ENCODE measurements at regions not wholly inside any gene's neighbourhood (a gene's known extent, or its start where the extent isn't known, plus 50 kb on each side); places are given as distances from the start of the nearest gene placed in this dataset.

DNA sequence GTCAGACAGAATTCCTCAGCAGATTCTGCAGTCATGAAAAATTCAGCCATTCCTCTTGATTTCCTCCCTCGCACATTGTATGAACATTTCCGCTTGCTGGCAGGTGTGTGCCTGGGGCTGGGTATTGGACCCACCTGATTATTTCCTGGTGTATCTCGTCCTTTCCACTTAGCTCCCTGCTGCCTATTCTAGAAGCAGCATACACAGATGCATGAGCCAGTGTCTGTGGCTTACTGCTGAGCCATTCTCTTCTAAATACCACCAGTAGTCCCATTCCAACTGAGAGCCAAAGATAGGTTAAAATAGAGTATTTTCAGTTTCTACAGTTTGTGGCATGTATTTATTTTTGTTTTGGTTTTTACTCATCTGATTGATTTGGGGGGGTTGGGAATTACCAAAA lies 270.1 kb upstream of the AKR1E2 start:
- POLR2A ChIA-PET = no interaction called here
- TF ChIP-seq, protein P1, sequence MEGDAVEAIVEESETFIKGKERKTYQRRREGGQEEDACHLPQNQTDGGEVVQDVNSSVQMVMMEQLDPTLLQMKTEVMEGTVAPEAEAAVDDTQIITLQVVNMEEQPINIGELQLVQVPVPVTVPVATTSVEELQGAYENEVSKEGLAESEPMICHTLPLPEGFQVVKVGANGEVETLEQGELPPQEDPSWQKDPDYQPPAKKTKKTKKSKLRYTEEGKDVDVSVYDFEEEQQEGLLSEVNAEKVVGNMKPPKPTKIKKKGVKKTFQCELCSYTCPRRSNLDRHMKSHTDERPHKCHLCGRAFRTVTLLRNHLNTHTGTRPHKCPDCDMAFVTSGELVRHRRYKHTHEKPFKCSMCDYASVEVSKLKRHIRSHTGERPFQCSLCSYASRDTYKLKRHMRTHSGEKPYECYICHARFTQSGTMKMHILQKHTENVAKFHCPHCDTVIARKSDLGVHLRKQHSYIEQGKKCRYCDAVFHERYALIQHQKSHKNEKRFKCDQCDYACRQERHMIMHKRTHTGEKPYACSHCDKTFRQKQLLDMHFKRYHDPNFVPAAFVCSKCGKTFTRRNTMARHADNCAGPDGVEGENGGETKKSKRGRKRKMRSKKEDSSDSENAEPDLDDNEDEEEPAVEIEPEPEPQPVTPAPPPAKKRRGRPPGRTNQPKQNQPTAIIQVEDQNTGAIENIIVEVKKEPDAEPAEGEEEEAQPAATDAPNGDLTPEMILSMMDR (IDR thresholded peaks at IDR 0.05; ENCODE audit: control extremely low read depth, extremely low read depth, low read depth, missing control alignments) = no peak
- no peak for DNase-seq (ENCODE audit: extremely low spot score)
- CTCF ChIA-PET = no interaction called here

DNA sequence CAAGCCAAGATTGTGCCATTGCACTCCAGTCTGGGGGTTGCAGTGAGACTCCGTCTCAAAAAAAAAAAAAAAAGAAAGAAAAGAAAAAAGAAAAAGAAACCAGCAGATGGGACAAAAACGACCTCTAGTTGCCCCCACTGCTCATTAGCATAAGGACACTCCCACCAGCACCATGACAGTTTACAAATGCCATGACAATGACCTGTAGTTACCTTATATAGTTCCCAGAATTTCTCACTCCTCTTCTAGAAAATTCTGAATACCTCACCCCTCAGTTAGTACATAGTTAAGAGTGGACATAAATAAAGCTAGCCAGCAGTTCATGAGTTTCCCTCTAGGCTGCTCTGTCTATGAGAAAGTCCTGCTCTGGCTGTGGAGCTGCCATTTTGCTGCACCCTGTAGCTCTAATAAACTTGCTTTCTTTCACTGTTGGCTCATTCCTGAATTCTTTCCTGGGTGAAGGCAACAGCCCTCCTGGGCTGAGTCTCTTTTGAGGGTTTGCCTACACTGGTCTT lies 276.8 kb upstream of the AKR1E2 start:
- ChIA-PET POLR2A (no interaction called here), CTCF (interaction anchor here (1.7 kb wide), 1 partner anchor 9 kb away, joined by 5 read pairs; no protein-coding TSS in a partner anchor)
- no peak for DNase-seq (ENCODE audit: extremely low spot score)
- TF ChIP-seq, protein P1 (IDR thresholded peaks at IDR 0.05; ENCODE audit: control extremely low read depth, extremely low read depth, low read depth, missing control alignments) = no peak

DNA sequence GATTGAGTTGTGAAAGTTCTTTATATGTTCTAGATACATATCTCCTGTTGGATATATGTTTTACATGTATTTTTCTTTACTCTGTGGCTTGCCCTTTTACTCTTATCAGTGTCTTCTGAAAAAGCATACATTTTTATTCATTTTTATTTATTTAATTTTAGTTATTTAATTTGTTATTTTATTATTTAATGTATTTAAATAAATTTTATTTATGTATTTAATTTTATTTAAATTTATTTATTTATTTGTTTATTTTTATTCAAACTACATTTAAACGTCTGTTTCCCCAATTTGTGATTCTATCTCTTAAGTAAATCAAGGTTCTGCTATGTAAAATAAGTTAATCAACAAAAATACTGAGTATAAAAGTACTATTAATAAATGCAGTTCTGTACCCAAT lies 279.1 kb upstream of the AKR1E2 start:
- CTCF ChIA-PET = no interaction called here

DNA sequence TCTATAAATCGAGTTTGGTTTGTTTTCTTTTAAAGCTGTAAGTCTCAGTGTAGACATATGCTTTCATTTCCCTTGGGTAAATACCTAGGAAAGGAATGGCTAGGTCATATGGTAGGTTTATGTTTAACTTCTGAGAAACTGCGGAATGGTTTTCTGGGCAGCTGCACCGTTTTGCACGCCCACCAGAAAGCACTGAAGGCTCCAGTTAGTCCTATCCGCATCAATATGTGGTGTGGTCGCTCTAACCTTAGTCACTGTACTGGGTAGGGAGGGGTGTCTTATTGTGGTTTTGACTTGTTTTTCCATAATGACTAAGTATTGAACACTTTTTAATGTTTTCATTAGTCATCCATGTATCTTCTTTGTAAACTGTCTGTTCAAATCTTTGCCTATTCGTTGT lies 279.5 kb upstream of the AKR1E2 start:
- POLR2A ChIA-PET = no interaction called here
- CTCF ChIA-PET = no interaction called here
- DNase-seq (ENCODE audit: extremely low spot score) = no peak
- TF ChIP-seq, protein P1 (IDR thresholded peaks at IDR 0.05; ENCODE audit: control extremely low read depth, extremely low read depth, low read depth, missing control alignments) = no peak

More for the DNA sequence above, 279.1 kb upstream of the AKR1E2 start:
- DNase-seq (ENCODE audit: extremely low spot score) = no peak
- TF ChIP-seq, protein P1 (IDR thresholded peaks at IDR 0.05; ENCODE audit: control extremely low read depth, extremely low read depth, low read depth, missing control alignments) = no peak
- POLR2A ChIA-PET = no interaction called here

DNA sequence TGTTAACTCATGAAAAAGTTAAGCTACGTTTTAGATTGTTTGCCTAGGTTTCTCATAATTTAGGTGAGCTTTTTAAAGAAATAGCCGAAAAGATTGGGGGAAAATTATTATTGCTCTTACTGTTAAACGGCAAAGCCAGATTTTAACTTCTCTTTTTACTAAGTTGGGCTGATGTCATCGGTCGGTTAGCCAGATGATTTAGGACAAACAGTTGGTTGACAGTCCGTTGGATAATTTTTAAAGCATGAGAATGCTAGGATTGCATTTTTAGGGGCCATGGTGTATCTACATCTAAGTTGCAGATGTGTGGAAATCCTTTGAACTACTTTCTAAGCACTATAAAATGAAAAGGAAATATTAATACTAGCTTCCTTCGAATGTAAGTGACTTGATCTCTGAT lies 280.9 kb upstream of the AKR1E2 start:
- CTCF ChIA-PET = no interaction called here
- POLR2A ChIA-PET = no interaction called here
- TF ChIP-seq, protein P1 (IDR thresholded peaks at IDR 0.05; ENCODE audit: control extremely low read depth, extremely low read depth, low read depth, missing control alignments) = no peak
- DNase-seq (ENCODE audit: extremely low spot score) = no peak

DNA sequence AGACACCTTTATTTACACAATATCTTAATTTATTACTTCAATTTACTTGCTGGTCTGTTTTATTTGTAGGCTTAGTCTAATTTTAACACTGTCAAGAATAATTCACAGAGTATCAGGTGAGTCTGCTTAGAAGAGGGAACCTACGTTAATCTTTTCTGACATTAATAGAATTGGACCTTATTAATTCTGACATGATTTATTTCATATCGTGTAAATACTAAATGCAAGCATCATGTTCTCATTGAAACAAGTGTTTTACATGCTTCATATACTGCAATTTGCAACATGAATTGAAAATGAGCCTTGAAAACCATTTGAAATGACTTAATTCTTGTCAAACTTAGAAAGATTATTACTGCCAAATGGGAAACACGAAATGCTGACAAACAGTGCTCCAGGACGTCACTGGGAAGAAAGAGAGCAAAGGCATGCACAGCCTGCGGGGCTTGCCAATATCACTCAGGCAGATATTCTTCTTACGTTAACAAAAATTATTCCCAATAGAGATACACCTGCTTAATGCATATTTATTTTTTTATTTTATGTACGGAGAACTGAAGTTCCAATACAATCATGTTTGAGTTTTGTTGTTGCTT lies 282.0 kb upstream of the AKR1E2 start:
- TF ChIP-seq, protein P1 (IDR thresholded peaks at IDR 0.05; ENCODE audit: control extremely low read depth, extremely low read depth, low read depth, missing control alignments) = no peak
- CTCF ChIA-PET = no interaction called here
- no peak for DNase-seq (ENCODE audit: extremely low spot score)
- POLR2A ChIA-PET = no interaction called here

All from GM10248 (cell line).